HCT116 (cell line): ENCODE measurements at regions not wholly inside any gene's neighbourhood (a gene's known extent, or its start where the extent isn't known, plus 50 kb on each side); places are given as distances from the start of the nearest gene placed in this dataset.

ENCODE experiments used
- CEBPB ChIP-seq: IDR thresholded peaks from 2 replicates; pipeline ENCODE4 v1.6.1; 2012; ENCODE audit warnings: low read depth
- CTCF ChIP-seq, 3 experiments: fragments of 200-600 bp in 1 of 3; sonication (generic) in 1 of 3; IDR thresholded peaks in 2 of 3; conservative IDR thresholded peaks in 1 of 3; 2 replicates each; pipeline ENCODE4 v1.5.1; 2012 to 2017; ENCODE audit warnings: low read depth in 2 of 3, low read length in 2 of 3, antibody characterized with exemption in 1 of 3, borderline replicate concordance in 1 of 3, control low read depth in 1 of 3, mild to moderate bottlenecking in 1 of 3, mixed read lengths in 1 of 3, mixed run types in 1 of 3, moderate library complexity in 1 of 3; ENCODE audit not compliant: insufficient read depth in 1 of 3
- POLR2AphosphoS5 ChIP-seq: IDR thresholded peaks from 2 replicates; pipeline ENCODE4 v1.6.1; 2011; ENCODE audit warnings: mild to moderate bottlenecking, low read depth, low read length, moderate library complexity

DNA sequence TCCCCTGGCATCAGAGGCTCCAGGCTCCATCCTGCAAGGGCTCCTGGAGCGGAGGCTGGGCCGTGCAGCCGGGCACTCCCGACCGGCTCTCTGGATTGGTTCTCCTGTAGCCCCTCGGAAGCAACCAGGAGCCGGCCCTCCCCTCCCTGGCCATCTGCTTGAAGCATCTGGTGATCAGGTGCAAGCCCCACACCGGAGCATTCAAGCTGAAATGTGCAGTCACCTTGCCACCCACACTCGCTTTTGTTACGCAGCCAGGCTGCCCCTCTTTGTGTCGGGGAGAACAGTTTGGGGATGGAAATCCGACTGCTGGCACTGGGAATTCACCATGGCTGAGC is 258.8 kb downstream of the ZNF536 start:
- TF ChIP-seq CEBPB: no peak
- TF ChIP-seq CTCF (IDR thresholded peaks at IDR 0.05 in 2 of 3, conservative IDR thresholded peaks at IDR 0.05 in 1 of 3; ENCODE audit: borderline replicate concordance in 1 of 3, insufficient read depth in 1 of 3, low read depth in 2 of 3, low read length in 2 of 3): no peak
- TF ChIP-seq POLR2AphosphoS5: no peak
